IMR-90 (cell line): ENCODE measurements at regions not wholly inside any gene's neighbourhood (a gene's known extent, or its start where the extent isn't known, plus 50 kb on each side); places are given as distances from the start of the nearest gene placed in this dataset.

Experiments
- ATAC-seq: fragments of 200-7000 bp; cut with Tn5 transposase; 2 replicates; pipeline ENCODE4 v1.9.1; 2020; ENCODE audit warnings: low read depth, mild to moderate bottlenecking, moderate library complexity
- BruUV-seq: library from RNA; stranded (reverse); fragments of 400-500 nt; replicated peaks from 2 replicates; lab custom pipeline; 2021; lab: Mats Ljungman, UMichigan
- CTCF ChIA-PET: fragments of 300-600 bp; formaldehyde crosslinking; extraction: SDS; loops from one replicate; lab custom pipeline; 2021; ENCODE audit warnings: antibody characterized with exemption; lab: Yijun Ruan, JAX
- POLR2A ChIA-PET: fragments of 300-600 bp; sonication (Branson Sonifier 250); formaldehyde crosslinking; loops from one replicate; lab custom pipeline; 2022; ENCODE audit warnings: antibody characterized with exemption; ENCODE audit not compliant: unreplicated experiment; lab: Charles Lee
- DNase-seq: peaks from one replicate; pipeline ENCODE4 v3.0.0; 2013
- H2AFZ ChIP-seq: replicated peaks from 2 replicates; pipeline ENCODE3; 2013; ENCODE audit warnings: low read length, mild to moderate bottlenecking; ENCODE audit not compliant: poor library complexity
- H2AK5ac ChIP-seq: 2 replicates; pipeline ENCODE4 v1.6.1; 2013; ENCODE audit warnings: low read depth, low read length, inconsistent platforms
- H2AK9ac ChIP-seq: replicated peaks from 2 replicates; pipeline ENCODE3; 2013; ENCODE audit warnings: mild to moderate bottlenecking, low read depth, low read length, moderate library complexity; ENCODE audit not compliant: poor library complexity
- H2BK120ac ChIP-seq: 2 replicates; pipeline ENCODE4 v1.6.1; 2013; ENCODE audit warnings: low read depth, low read length, inconsistent platforms
- H2BK15ac ChIP-seq: 3 replicates; pipeline ENCODE4 v1.6.1; 2013; ENCODE audit warnings: low read depth, low read length, inconsistent platforms
- H2BK20ac ChIP-seq: 2 replicates; pipeline ENCODE4 v1.6.1; 2013; ENCODE audit warnings: low read depth, mild to moderate bottlenecking, inconsistent platforms, low read length, moderate library complexity
- H2BK5ac ChIP-seq: 2 replicates; pipeline ENCODE4 v1.6.1; 2013; ENCODE audit warnings: mild to moderate bottlenecking, low read depth, low read length, inconsistent platforms; ENCODE audit not compliant: poor library complexity, severe bottlenecking
- H3K14ac ChIP-seq: replicated peaks from 2 replicates; pipeline ENCODE4 v1.6.1; 2013; ENCODE audit warnings: low read depth, low read length, inconsistent platforms
- H3K18ac ChIP-seq: 2 replicates; pipeline ENCODE4 v1.6.1; 2013; ENCODE audit warnings: low read depth, low read length, control low read depth
- H3K23ac ChIP-seq: 2 replicates; pipeline ENCODE4 v1.6.1; 2013; ENCODE audit warnings: low read depth, low read length, inconsistent platforms
- H3K27ac ChIP-seq: 2 replicates; pipeline ENCODE4 v1.5.1; 2013; ENCODE audit warnings: mild to moderate bottlenecking, control low read depth, low read length; ENCODE audit not compliant: insufficient read depth
- H3K27me3 ChIP-seq: 2 replicates; pipeline ENCODE4 v1.6.1; 2013; ENCODE audit warnings: low read length; ENCODE audit not compliant: control insufficient read depth, insufficient read depth
- H3K36me3 ChIP-seq: 2 replicates; pipeline ENCODE4 v1.6.1; 2013; ENCODE audit warnings: low read length, mixed read lengths; ENCODE audit not compliant: control insufficient read depth, insufficient read depth
- H3K4ac ChIP-seq: 2 replicates; pipeline ENCODE4 v1.6.1; 2013; ENCODE audit warnings: low read depth, low read length, inconsistent platforms
- H3K4me1 ChIP-seq: 2 replicates; pipeline ENCODE4 v1.6.1; 2013; ENCODE audit warnings: low read length, mixed read lengths; ENCODE audit not compliant: control insufficient read depth, insufficient read depth
- H3K4me2 ChIP-seq: 2 replicates; pipeline ENCODE4 v1.6.1; 2013; ENCODE audit warnings: low read depth, mild to moderate bottlenecking, control low read depth, low read length, moderate library complexity
- H3K4me3 ChIP-seq: 2 replicates; pipeline ENCODE4 v1.5.1; 2013; ENCODE audit warnings: low read depth, mild to moderate bottlenecking, control low read depth, low read length, moderate library complexity; ENCODE audit not compliant: insufficient read depth
- H3K56ac ChIP-seq: 2 replicates; pipeline ENCODE4 v1.6.1; 2013; ENCODE audit warnings: low read length, inconsistent platforms; ENCODE audit not compliant: insufficient read depth; ENCODE audit errors: extremely low read depth
- H3K79me1 ChIP-seq, 2 experiments: 2 replicates each; pipeline ENCODE4 v1.6.1; 2013; ENCODE audit warnings: low read length in 2 of 2, inconsistent platforms in 1 of 2, low read depth in 1 of 2
- H3K9ac ChIP-seq: 2 replicates; pipeline ENCODE4 v1.6.1; 2013; ENCODE audit warnings: low read depth, low read length, control low read depth
- H3K9me1 ChIP-seq: 2 replicates; pipeline ENCODE4 v1.6.1; 2013; ENCODE audit warnings: low read length, inconsistent platforms; ENCODE audit not compliant: insufficient read depth
- H3K9me3 ChIP-seq: 2 replicates; pipeline ENCODE4 v1.6.1; 2013; ENCODE audit warnings: low read length; ENCODE audit not compliant: control insufficient read depth, insufficient read depth
- H4K20me1 ChIP-seq: 2 replicates; pipeline ENCODE4 v1.6.1; 2013; ENCODE audit warnings: low read length, inconsistent platforms; ENCODE audit not compliant: insufficient read depth
- H4K5ac ChIP-seq: 2 replicates; pipeline ENCODE4 v1.6.1; 2013; ENCODE audit warnings: mild to moderate bottlenecking, low read depth, low read length, control low read depth
- H4K8ac ChIP-seq, 2 experiments: 2 replicates each; pipeline ENCODE4 v1.6.1; 2013; ENCODE audit warnings: low read depth in 2 of 2, low read length in 2 of 2, control low read depth in 1 of 2, inconsistent platforms in 1 of 2
- H4K91ac ChIP-seq: 2 replicates; pipeline ENCODE4 v1.6.1; 2013; ENCODE audit warnings: low read depth, low read length, inconsistent platforms; ENCODE audit not compliant: insufficient read depth
- CHD1 ChIP-seq: IDR thresholded peaks from 2 replicates; pipeline ENCODE4 v1.6.1; 2012; ENCODE audit warnings: low read depth, low read length, improper control_type of control experiment
- CTCF ChIP-seq: conservative IDR thresholded peaks from 2 replicates; pipeline ENCODE4 v1.5.1; 2012; ENCODE audit warnings: mild to moderate bottlenecking, low read depth, low read length, improper control_type of control experiment
- ELK1 ChIP-seq: fragments of 150-350 bp; IDR thresholded peaks from 2 replicates; pipeline ENCODE4 v1.6.1; 2016; ENCODE audit warnings: low read depth, mild to moderate bottlenecking, low read length, moderate library complexity, borderline replicate concordance
- FOS ChIP-seq: fragments of 150-350 bp; IDR thresholded peaks from 2 replicates; pipeline ENCODE4 v1.6.1; 2016; ENCODE audit warnings: low read depth, low read length
- MAZ ChIP-seq: IDR thresholded peaks from 2 replicates; pipeline ENCODE4 v1.6.1; 2012; ENCODE audit warnings: low read depth, mild to moderate bottlenecking, low read length, improper control_type of control experiment, moderate library complexity, borderline replicate concordance
- MXI1 ChIP-seq: IDR thresholded peaks from 2 replicates; pipeline ENCODE4 v1.6.1; 2012; ENCODE audit warnings: low read depth, mild to moderate bottlenecking, low read length, moderate library complexity, borderline replicate concordance
- NFE2L2 ChIP-seq: fragments of 150-350 bp; IDR thresholded peaks from 2 replicates; pipeline ENCODE4 v1.6.1; 2016; ENCODE audit warnings: low read depth, mild to moderate bottlenecking, low read length
- RAD21 ChIP-seq: IDR thresholded peaks from 2 replicates; pipeline ENCODE4 v1.6.1; 2012; ENCODE audit warnings: low read length, improper control_type of control experiment
- RCOR1 ChIP-seq: IDR thresholded peaks from 2 replicates; pipeline ENCODE4 v1.6.1; 2012; ENCODE audit warnings: mild to moderate bottlenecking, low read length, improper control_type of control experiment; ENCODE audit not compliant: insufficient replicate concordance
- RFX5 ChIP-seq: IDR thresholded peaks from 2 replicates; pipeline ENCODE4 v1.8.0; 2012; ENCODE audit warnings: low read depth, mild to moderate bottlenecking, low read length, moderate library complexity
- SMC3 ChIP-seq: fragments of 150-350 bp; IDR thresholded peaks from 2 replicates; pipeline ENCODE4 v1.6.1; 2016; ENCODE audit warnings: low read depth, mild to moderate bottlenecking, antibody characterized with exemption, low read length, moderate library complexity
- WGBS, 2 experiments: methylation state at CpG; one replicate each; pipeline versions ENCODE4 v1.1.5 to v1.1.7; 2013; ENCODE audit warnings: missing lambda C conversion rate in 2 of 2; ENCODE audit not compliant: insufficient read length in 1 of 2; ENCODE audit errors: extremely low coverage in 2 of 2; 5-methylcytosine and 5-hydroxymethylcytosine counted together
- dilution Hi-C: fragments of 300-500 bp; cut with HindIII; formaldehyde crosslinking; loops from one replicate; pipeline ENCODE4 v1.14.3; 2018; ENCODE audit warnings: low sequenced_read_pairs; ENCODE audit not compliant: unreplicated experiment
- in situ Hi-C: fragments of 300-500 bp; cut with MboI; formaldehyde crosslinking; loops from 3 replicates; pipeline ENCODE4 v1.14.3; 2019; ENCODE audit warnings: low sequenced_read_pairs, inconsistent platforms, mixed read lengths
- intact Hi-C: fragments of 100-400 bp; cut with micrococcal nuclease; formaldehyde crosslinking; loops from 2 replicates; pipeline ENCODE4 v1.10.0; 2022

GRCh38 chr5:52707616-52708015, 80.1 kb upstream of the ITGA1 start:
- Histone ChIP-seq H3K56ac (no peak overlapping the region), H2AK9ac (no peak overlapping the region), H4K91ac (no peak overlapping the region), H3K23ac (no peak overlapping the region), H3K36me3 (no peaks in the 10 kb centered on the region), H3K4me3 (no peak overlapping the region), H2BK120ac (no peak overlapping the region), H3K4me2 (no peak overlapping the region), H3K27ac (no peak overlapping the region), H3K18ac (no peak overlapping the region), H3K9me1 (0 out of 2 replicates have a peak, but pooled peaks cover 4% of the 10 kb centered on the region), H3K9ac (no peak overlapping the region), H3K9me3 (no peaks in the 10 kb centered on the region), H3K27me3 (no peaks in the 10 kb centered on the region), H4K20me1 (no peaks in the 10 kb centered on the region), H3K4me1 (peaks cover 2% of the 10 kb centered on the region; the same call in 1 of the 2 replicates), H4K8ac (no peak overlapping the region), H2BK20ac (no peak overlapping the region), H3K79me1 (no peaks in the 10 kb centered on the region), H4K5ac (no peak overlapping the region), H3K14ac (no peak overlapping the region), H3K4ac (no peak overlapping the region), H2AK5ac (no peak overlapping the region), H2BK15ac (no peak overlapping the region), H2BK5ac (no peak overlapping the region), H2AFZ (no peak overlapping the region)
- ATAC-seq (no peak), DNase-seq (no peak)
- POLR2A ChIA-PET = no interaction called here
- CTCF ChIA-PET = no interaction called here
- in situ Hi-C loops (no loop called here), dilution Hi-C loops (no loop called here), intact Hi-C loops (no loop called here)
- BruUV-seq = no TSS peak
- TF ChIP-seq RAD21 = no peak
- no peak for TF ChIP-seq FOS
- no peak for TF ChIP-seq CTCF
- TF ChIP-seq MXI1 = no peak
- TF ChIP-seq ELK1 = no peak
- no peak for TF ChIP-seq MAZ
- TF ChIP-seq RFX5 = no peak
- TF ChIP-seq SMC3 = no peak
- no peak for TF ChIP-seq NFE2L2
- TF ChIP-seq RCOR1 = no peak
- TF ChIP-seq CHD1 = no peak
- WGBS, 2 experiments = no CpG with 5 or more reads among the region's 2 CpGs
